ENCODE measurements at regions not wholly inside any gene's neighbourhood (a gene's known extent, or its start where the extent isn't known, plus 50 kb on each side); places are given as distances from the start of the nearest gene placed in this dataset.

DNA sequence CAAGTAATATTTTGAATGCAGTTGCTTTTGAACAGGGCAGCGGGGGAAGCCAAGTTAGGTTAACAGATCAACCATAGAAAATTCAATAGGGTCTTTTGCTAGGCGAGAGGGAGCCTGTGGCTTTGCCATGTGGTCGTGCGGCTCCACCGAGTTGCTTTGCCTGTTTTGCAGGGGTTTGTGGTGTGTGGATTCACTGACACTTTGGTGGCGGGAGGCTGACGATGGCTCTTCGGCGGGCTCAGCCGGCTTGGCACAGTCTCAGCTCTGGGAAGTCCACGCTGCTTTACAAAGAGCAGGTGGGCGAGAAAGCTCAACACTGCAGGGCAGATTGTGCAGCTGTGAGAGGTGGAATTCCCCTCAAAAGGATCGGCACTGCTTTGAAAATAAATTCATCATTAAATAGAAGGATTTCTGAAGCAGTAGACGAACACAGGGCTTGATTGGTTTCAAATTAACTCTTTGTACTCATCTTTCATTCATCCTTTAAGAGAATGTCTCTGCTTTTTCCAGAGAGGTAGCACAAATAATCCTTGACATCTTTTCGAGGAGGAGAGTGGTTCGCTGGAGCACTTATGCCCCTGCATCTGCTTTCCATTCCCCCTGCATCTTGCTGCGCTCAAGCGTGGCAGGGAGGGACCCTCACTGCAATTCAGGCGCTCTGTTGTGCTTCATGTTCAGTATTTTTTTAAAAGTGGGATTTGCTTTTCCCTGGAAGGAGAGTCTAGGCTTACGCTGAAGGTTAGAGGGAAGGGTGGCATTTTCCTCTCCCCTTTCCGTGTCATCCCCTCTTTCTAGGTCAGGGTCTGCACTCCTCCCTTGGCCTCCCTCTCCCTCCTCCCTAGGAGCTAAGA lies 201.8 kb upstream of the LEF1 start:
- Histone ChIP-seq H3K27ac (ENCODE audit: insufficient read depth, low read depth, low read length) (no peak overlapping the region), H4K20me1 (replicated peaks; ENCODE audit: control insufficient read depth, extremely low read depth, insufficient read depth, low read length) (no peaks in the 10 kb centered on the region), H3K9ac (replicated peaks; ENCODE audit: extremely low read depth, insufficient read depth, low read length) (no peak overlapping the region), H3K4me3 (replicated peaks in 1 of 3; ENCODE audit: insufficient read depth in 1 of 3, low read depth in 1 of 3, low read length in 3 of 3) (no peak overlapping the region), H3K4me1 (ENCODE audit: control insufficient read depth, extremely low read depth, insufficient read depth, low read length) (no peaks in the 10 kb centered on the region), H3K9me1 (replicated peaks; ENCODE audit: control insufficient read depth, extremely low read depth, insufficient read depth, low read length) (no peaks in the 10 kb centered on the region), H3K79me2 (ENCODE audit: control insufficient read depth, insufficient read depth, low read length) (no peaks in the 10 kb centered on the region), H3K36me3 (ENCODE audit: control insufficient read depth in 2 of 2, extremely low read depth in 1 of 2, insufficient read depth in 2 of 2, low read length in 2 of 2) (no peaks in the 10 kb centered on the region), H2AFZ (ENCODE audit: low read depth, low read length) (no peak overlapping the region), H3K4me2 (ENCODE audit: insufficient read depth, low read length) (no peak overlapping the region), H3K9me3 (replicated peaks; ENCODE audit: control insufficient read depth, insufficient read depth, low read length) (no peaks in the 10 kb centered on the region), H3K27me3 (ENCODE audit: control insufficient read depth in 2 of 2, insufficient read depth in 2 of 2, low read length in 2 of 2) (no peaks in the 10 kb centered on the region)
- dilution Hi-C loops (cut with MboI; ENCODE audit: extremely low pct_ligation_motif_present, low sequenced_read_pairs) (no loop called here), intact Hi-C loops (cut with micrococcal nuclease) (no loop called here)
- CTCF ChIA-PET, result no interaction called here
- DNase-seq (ENCODE audit: low read depth, low spot score), result no peak
- BruUV-seq (replicated peaks), result no TSS peak
- TF ChIP-seq, protein P1, sequence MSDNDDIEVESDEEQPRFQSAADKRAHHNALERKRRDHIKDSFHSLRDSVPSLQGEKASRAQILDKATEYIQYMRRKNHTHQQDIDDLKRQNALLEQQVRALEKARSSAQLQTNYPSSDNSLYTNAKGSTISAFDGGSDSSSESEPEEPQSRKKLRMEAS (IDR thresholded peaks at IDR 0.05; ENCODE audit: insufficient read depth, insufficient read length), result no peak
- TF ChIP-seq, protein P2, sequence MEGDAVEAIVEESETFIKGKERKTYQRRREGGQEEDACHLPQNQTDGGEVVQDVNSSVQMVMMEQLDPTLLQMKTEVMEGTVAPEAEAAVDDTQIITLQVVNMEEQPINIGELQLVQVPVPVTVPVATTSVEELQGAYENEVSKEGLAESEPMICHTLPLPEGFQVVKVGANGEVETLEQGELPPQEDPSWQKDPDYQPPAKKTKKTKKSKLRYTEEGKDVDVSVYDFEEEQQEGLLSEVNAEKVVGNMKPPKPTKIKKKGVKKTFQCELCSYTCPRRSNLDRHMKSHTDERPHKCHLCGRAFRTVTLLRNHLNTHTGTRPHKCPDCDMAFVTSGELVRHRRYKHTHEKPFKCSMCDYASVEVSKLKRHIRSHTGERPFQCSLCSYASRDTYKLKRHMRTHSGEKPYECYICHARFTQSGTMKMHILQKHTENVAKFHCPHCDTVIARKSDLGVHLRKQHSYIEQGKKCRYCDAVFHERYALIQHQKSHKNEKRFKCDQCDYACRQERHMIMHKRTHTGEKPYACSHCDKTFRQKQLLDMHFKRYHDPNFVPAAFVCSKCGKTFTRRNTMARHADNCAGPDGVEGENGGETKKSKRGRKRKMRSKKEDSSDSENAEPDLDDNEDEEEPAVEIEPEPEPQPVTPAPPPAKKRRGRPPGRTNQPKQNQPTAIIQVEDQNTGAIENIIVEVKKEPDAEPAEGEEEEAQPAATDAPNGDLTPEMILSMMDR (IDR thresholded peaks at IDR 0.05; ENCODE audit: extremely low read depth in 1 of 2, insufficient read depth in 1 of 2, low read depth in 1 of 2, low read length in 2 of 2), result no peak
- TF ChIP-seq GATA2 (IDR thresholded peaks at IDR 0.05; ENCODE audit: insufficient read depth, insufficient read length, low read depth, low read length) (no peak), EZH2 (IDR thresholded peaks at IDR 0.05; ENCODE audit: borderline replicate concordance, low read depth, low read length, severe bottlenecking) (no peak), MYC (IDR thresholded peaks at IDR 0.05; ENCODE audit: low read depth, low read length) (no peak), JUN (IDR thresholded peaks at IDR 0.05; ENCODE audit: borderline replicate concordance, insufficient read depth, insufficient read length, low read depth) (no peak), FOS (IDR thresholded peaks at IDR 0.05; ENCODE audit: borderline replicate concordance, insufficient read depth, low read length) (no peak), POLR2A (IDR thresholded peaks at IDR 0.05; ENCODE audit: low read depth, low read length) (no peak), POLR2AphosphoS5 (IDR thresholded peaks at IDR 0.05; ENCODE audit: insufficient read depth, low read depth, low read length) (no peak)
- FAIRE-seq, result no peak
- POLR2A ChIA-PET, result no interaction called here

Measured in endothelial cell of umbilical vein (primary cell).